Fibroblast of pulmonary artery (primary cell): ENCODE measurements at regions not wholly inside any gene's neighbourhood (a gene's known extent, or its start where the extent isn't known, plus 50 kb on each side); places are given as distances from the start of the nearest gene placed in this dataset.

ENCODE experiments used
- DNase-seq: peaks from one replicate; pipeline ENCODE4 v3.0.0-alpha.2; 2010; ENCODE audit warnings: low read depth
- H3K4me3 ChIP-seq: replicated peaks from 2 replicates; pipeline ENCODE4 v1.5.1; 2011; ENCODE audit warnings: low read depth, mild to moderate bottlenecking, control low read depth, low read length, moderate library complexity
- CTCF ChIP-seq: IDR thresholded peaks from 2 replicates; pipeline ENCODE4 v1.5.1; 2011; ENCODE audit warnings: mild to moderate bottlenecking, control low read depth, low read length, inconsistent platforms; ENCODE audit errors: missing control alignments

GRCh38 chr6:56370127-56370540 is 122.8 kb upstream of the COL21A1 start:
- no peak overlapping the region for H3K4me3 ChIP-seq
- TF ChIP-seq CTCF, result peak; percentile 36
- peak; percentile 56 for DNase-seq

- no peak for TF ChIP-seq CTCF
- DNase-seq, result peak; percentile 57
- no peak overlapping the region for H3K4me3 ChIP-seq
Measured at GRCh38 chr6:56368491-56368890, 121.1 kb upstream of the COL21A1 start.

GRCh38 chr6:56366141-56366852 is 118.9 kb upstream of the COL21A1 start:
- TF ChIP-seq CTCF, result no peak
- no peak for DNase-seq
- H3K4me3 ChIP-seq, result no peak overlapping the region

GRCh38 chr6:56364827-56365339 is 117.5 kb upstream of the COL21A1 start:
- no peak overlapping the region for H3K4me3 ChIP-seq
- no peak for TF ChIP-seq CTCF
- peak; percentile 84 for DNase-seq

- no peak for DNase-seq
- TF ChIP-seq CTCF, result no peak
- no peak overlapping the region for H3K4me3 ChIP-seq
Measured at GRCh38 chr6:56364431-56364826, 117.0 kb upstream of the COL21A1 start.

- H3K4me3 ChIP-seq, result no peak overlapping the region
- DNase-seq, result no peak
- TF ChIP-seq CTCF, result no peak
Measured at GRCh38 chr6:56363796-56364430, 116.5 kb upstream of the COL21A1 start.
